ENCODE measurements at regions not wholly inside any gene's neighbourhood (a gene's known extent, or its start where the extent isn't known, plus 50 kb on each side); places are given as distances from the start of the nearest gene placed in this dataset.
A peak's percentile ranks its signal among the peaks of the same experiment; 100 is the strongest.

DNA sequence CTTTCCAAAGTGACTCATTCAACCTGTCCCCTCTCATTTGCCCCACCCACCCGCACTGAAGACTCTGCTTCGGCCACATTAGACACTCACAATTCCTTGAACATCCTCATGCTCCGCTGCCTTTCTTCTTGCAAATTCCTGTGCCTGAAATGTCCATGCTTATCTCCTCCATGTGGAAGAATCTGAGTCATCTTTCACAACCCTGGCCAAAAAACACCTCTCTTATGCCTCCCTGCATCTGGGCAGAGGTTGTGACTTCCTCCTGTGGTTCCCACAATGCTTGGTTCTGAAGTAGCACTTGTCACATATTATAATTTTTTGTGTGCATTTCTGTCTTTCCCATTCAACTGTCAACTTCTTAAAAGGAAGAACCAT lies 238.6 kb downstream of the ENC1 start:
- Histone ChIP-seq H3K79me2 (ENCODE audit: insufficient read depth, low read length) (no peaks in the 10 kb centered on the region), H3K9ac (ENCODE audit: low read depth, low read length, poor library complexity, severe bottlenecking) (no peak overlapping the region), H3K4me3 (ENCODE audit: low read length, poor library complexity, severe bottlenecking) (no peak overlapping the region), H2AFZ (ENCODE audit: low read length) (no peak overlapping the region; the same call in 1 of the 2 replicates), H3K4me1 (ENCODE audit: insufficient read depth, low read length, poor library complexity, severe bottlenecking) (peaks cover 24% of the 10 kb centered on the region), H4K20me1 (ENCODE audit: insufficient read depth, low read length, poor library complexity, severe bottlenecking) (no peaks in the 10 kb centered on the region), H3K4me2 (ENCODE audit: low read depth, low read length, poor library complexity, severe bottlenecking) (no peak overlapping the region), H3K9me3 (ENCODE audit: insufficient read depth, low read depth, low read length) (no peaks in the 10 kb centered on the region), H3K9me2 (replicated peaks; ENCODE audit: low read depth, low read length) (no peaks in the 10 kb centered on the region), H3K36me3 (ENCODE audit: insufficient read depth, low read length) (no peaks in the 10 kb centered on the region), H3K27me3 (ENCODE audit: insufficient read depth, low read length, poor library complexity, severe bottlenecking) (no peaks in the 10 kb centered on the region), H3F3A (ENCODE audit: low read depth) (no peaks in the 10 kb centered on the region)
- TF ChIP-seq EZH2phosphoT487 (IDR thresholded peaks at IDR 0.05; ENCODE audit: borderline replicate concordance) = no peak

- Histone ChIP-seq H3F3A (ENCODE audit: low read depth) (no peaks in the 10 kb centered on the region), H2AFZ (ENCODE audit: low read length) (no peak overlapping the region), H3K4me1 (ENCODE audit: insufficient read depth, low read length, poor library complexity, severe bottlenecking) (peaks cover 24% of the 10 kb centered on the region), H3K9me2 (replicated peaks; ENCODE audit: low read depth, low read length) (no peaks in the 10 kb centered on the region), H3K9me3 (ENCODE audit: insufficient read depth, low read depth, low read length) (no peaks in the 10 kb centered on the region), H4K20me1 (ENCODE audit: insufficient read depth, low read length, poor library complexity, severe bottlenecking) (no peaks in the 10 kb centered on the region), H3K9ac (ENCODE audit: low read depth, low read length, poor library complexity, severe bottlenecking) (no peak overlapping the region), H3K4me3 (ENCODE audit: low read length, poor library complexity, severe bottlenecking) (no peak overlapping the region), H3K27me3 (ENCODE audit: insufficient read depth, low read length, poor library complexity, severe bottlenecking) (no peaks in the 10 kb centered on the region), H3K4me2 (ENCODE audit: low read depth, low read length, poor library complexity, severe bottlenecking) (no peak overlapping the region), H3K36me3 (ENCODE audit: insufficient read depth, low read length) (no peaks in the 10 kb centered on the region), H3K79me2 (ENCODE audit: insufficient read depth, low read length) (no peaks in the 10 kb centered on the region)
- no peak for TF ChIP-seq EZH2phosphoT487 (IDR thresholded peaks at IDR 0.05; ENCODE audit: borderline replicate concordance)
- no peak for TF ChIP-seq CTCF (conservative IDR thresholded peaks at IDR 0.05; ENCODE audit: low read length)
Observed at GRCh38 chr5:74401281-74401945, 239.1 kb downstream of the ENC1 start.

GRCh38 chr5:74400067-74400466 lies 240.5 kb downstream of the ENC1 start:
- Histone ChIP-seq H3K79me2 (ENCODE audit: insufficient read depth, low read length) (no peaks in the 10 kb centered on the region), H3K9me3 (ENCODE audit: insufficient read depth, low read depth, low read length) (no peaks in the 10 kb centered on the region), H3K27me3 (ENCODE audit: insufficient read depth, low read length, poor library complexity, severe bottlenecking) (no peaks in the 10 kb centered on the region), H3K9ac (ENCODE audit: low read depth, low read length, poor library complexity, severe bottlenecking) (no peak overlapping the region), H3K4me2 (ENCODE audit: low read depth, low read length, poor library complexity, severe bottlenecking) (peak overlapping the region; percentile 6), H2AFZ (ENCODE audit: low read length) (no peak overlapping the region), H3K4me3 (ENCODE audit: low read length, poor library complexity, severe bottlenecking) (no peak overlapping the region), H4K20me1 (ENCODE audit: insufficient read depth, low read length, poor library complexity, severe bottlenecking) (no peaks in the 10 kb centered on the region), H3K9me2 (replicated peaks; ENCODE audit: low read depth, low read length) (no peaks in the 10 kb centered on the region), H3F3A (ENCODE audit: low read depth) (no peaks in the 10 kb centered on the region), H3K36me3 (ENCODE audit: insufficient read depth, low read length) (no peaks in the 10 kb centered on the region), H3K4me1 (ENCODE audit: insufficient read depth, low read length, poor library complexity, severe bottlenecking) (peaks cover 36% of the 10 kb centered on the region)
- no peak for TF ChIP-seq CTCF (conservative IDR thresholded peaks at IDR 0.05; ENCODE audit: low read length)
- no peak for TF ChIP-seq EZH2phosphoT487 (IDR thresholded peaks at IDR 0.05; ENCODE audit: borderline replicate concordance)

All from Loucy (cell line).